ENCODE measurements at regions not wholly inside any gene's neighbourhood (a gene's known extent, or its start where the extent isn't known, plus 50 kb on each side); places are given as distances from the start of the nearest gene placed in this dataset.
"Not testable (repeated sequence)": the region's sequence is repeated elsewhere in the genome, so short reads cannot be mapped to it uniquely, and the experiment has no call there.

- DNase-seq = peak; percentile 67 to 90 (median 80)
- Histone ChIP-seq H3K4me1 (ENCODE audit: insufficient read depth, low read length) (peaks cover 14% of the 10 kb centered on the region), H3K36me3 (ENCODE audit: insufficient read depth, low read length) (no peaks in the 10 kb centered on the region), H3K27me3 (ENCODE audit: control insufficient read depth in 1 of 2, insufficient read depth in 2 of 2, low read length in 2 of 2) (peaks cover 3 to 4% of the 10 kb centered on the region in 2 experiments), H3K27ac (ENCODE audit: low read depth in 1 of 2, low read length in 2 of 2) (no peak overlapping the region), H3K4me3 (ENCODE audit: low read length) (peak overlapping the region; percentile 73), H3K9me3 (ENCODE audit: control insufficient read depth in 1 of 2, insufficient read depth in 1 of 2, low read length in 2 of 2) (no peaks in the 10 kb centered on the region)
- no peak for TF ChIP-seq CTCF (IDR thresholded peaks at IDR 0.05)
- H3K4me1 Mint-ChIP-seq (ENCODE audit: low read depth) = peaks cover 50% of the 10 kb centered on the region
- intact Hi-C loops (cut with DNase I, micrococcal nuclease) = loop anchor here in 1 of 2 experiments (5.0 kb wide), 1 partner anchor 339 kb away; the partner anchor contains the start of gene TMEM11
- CTCF ChIA-PET = interaction anchor here (2.2 to 3.5 kb wide), 2 partner anchors 38 to 94 kb away, joined by 7 to 10 read pairs; no protein-coding TSS in a partner anchor
- H3K9me3 Mint-ChIP-seq = peaks cover 10% of the 10 kb centered on the region
- POLR2A ChIA-PET = interaction anchor here (1.0 to 2.1 kb wide), 3 partner anchors 94 to 508 kb away, joined by 4 to 17 read pairs (median 6); partner anchors contain the start of gene USP22
- H3K36me3 Mint-ChIP-seq (ENCODE audit: low read depth) = peaks cover 12% of the 10 kb centered on the region
- ATAC-seq (ENCODE audit: poor library complexity) = peak; percentile 90
- H3K4me3 Mint-ChIP-seq = peak overlapping the region; percentile 92
- H3K27me3 Mint-ChIP-seq = peaks cover 13% of the 10 kb centered on the region
- peak overlapping the region; percentile 39 for H3K27ac Mint-ChIP-seq
Measured at GRCh38 chr17:21551081-21551881, 141.0 kb upstream of the KCNJ18 start.

GRCh38 chr17:21558921-21559320 is 133.4 kb upstream of the KCNJ18 start:
- H3K4me1 ChIP-seq (ENCODE audit: insufficient read depth, low read length); H3K4me3 ChIP-seq (ENCODE audit: low read length); H3K27ac Mint-ChIP-seq; H3K9me3 ChIP-seq (ENCODE audit: control insufficient read depth in 1 of 2, insufficient read depth in 1 of 2, low read length in 2 of 2); H3K27ac ChIP-seq (ENCODE audit: low read depth in 1 of 2, low read length in 2 of 2); H3K36me3 ChIP-seq (ENCODE audit: insufficient read depth, low read length); H3K4me1 Mint-ChIP-seq (ENCODE audit: low read depth); H3K4me3 Mint-ChIP-seq; POLR2A ChIA-PET; DNase-seq; intact Hi-C loops (cut with DNase I, micrococcal nuclease); ATAC-seq (ENCODE audit: poor library complexity); H3K27me3 ChIP-seq (ENCODE audit: control insufficient read depth in 1 of 2, insufficient read depth in 2 of 2, low read length in 2 of 2); CTCF ChIA-PET: not testable (repeated sequence)
- peaks cover 11% of the 10 kb centered on the region for H3K36me3 Mint-ChIP-seq (ENCODE audit: low read depth)
- H3K27me3 Mint-ChIP-seq = peaks cover 12% of the 10 kb centered on the region
- H3K9me3 Mint-ChIP-seq = peaks cover 10% of the 10 kb centered on the region

- POLR2A ChIA-PET = no interaction called here
- DNase-seq = no peak
- no peak overlapping the region for H3K27ac ChIP-seq (ENCODE audit: low read depth in 1 of 2, low read length in 2 of 2)
- ATAC-seq (ENCODE audit: poor library complexity) = no peak
- no peaks in the 10 kb centered on the region for H3K27me3 ChIP-seq (ENCODE audit: control insufficient read depth in 1 of 2, insufficient read depth in 2 of 2, low read length in 2 of 2)
- peaks cover 0 to 4% of the 10 kb centered on the region in 2 experiments for H3K9me3 ChIP-seq (ENCODE audit: control insufficient read depth in 1 of 2, insufficient read depth in 1 of 2, low read length in 2 of 2)
- Mint-ChIP-seq H3K4me1 (ENCODE audit: low read depth) (no peaks in the 10 kb centered on the region), H3K36me3 (ENCODE audit: low read depth) (peaks cover 3% of the 10 kb centered on the region), H3K27ac (no peak overlapping the region), H3K4me3 (no peak overlapping the region), H3K27me3 (peaks cover 8% of the 10 kb centered on the region), H3K9me3 (no peaks in the 10 kb centered on the region)
- no peaks in the 10 kb centered on the region for H3K36me3 ChIP-seq (ENCODE audit: insufficient read depth, low read length)
- no peak for TF ChIP-seq CTCF (IDR thresholded peaks at IDR 0.05)
- intact Hi-C loops (cut with DNase I, micrococcal nuclease) = no loop called here
- H3K4me3 ChIP-seq (ENCODE audit: low read length) = no peak overlapping the region
- CTCF ChIA-PET = no interaction called here
- H3K4me1 ChIP-seq (ENCODE audit: insufficient read depth, low read length) = no peaks in the 10 kb centered on the region
Measured at GRCh38 chr17:21564262-21564661, 128.1 kb upstream of the KCNJ18 start.

GRCh38 chr17:21564757-21565156 is 127.6 kb upstream of the KCNJ18 start:
- H3K27me3 ChIP-seq (ENCODE audit: control insufficient read depth in 1 of 2, insufficient read depth in 2 of 2, low read length in 2 of 2); intact Hi-C loops (cut with DNase I, micrococcal nuclease); DNase-seq; H3K27ac Mint-ChIP-seq; POLR2A ChIA-PET; H3K4me3 Mint-ChIP-seq; H3K4me1 ChIP-seq (ENCODE audit: insufficient read depth, low read length); H3K9me3 Mint-ChIP-seq; H3K4me1 Mint-ChIP-seq (ENCODE audit: low read depth); CTCF ChIA-PET; H3K27ac ChIP-seq (ENCODE audit: low read depth in 1 of 2, low read length in 2 of 2); H3K36me3 Mint-ChIP-seq (ENCODE audit: low read depth); H3K9me3 ChIP-seq (ENCODE audit: control insufficient read depth in 1 of 2, insufficient read depth in 1 of 2, low read length in 2 of 2); H3K4me3 ChIP-seq (ENCODE audit: low read length); ATAC-seq (ENCODE audit: poor library complexity); H3K27me3 Mint-ChIP-seq; H3K36me3 ChIP-seq (ENCODE audit: insufficient read depth, low read length): not testable (repeated sequence)

- DNase-seq; H3K27me3 Mint-ChIP-seq; H3K27ac ChIP-seq (ENCODE audit: low read depth in 1 of 2, low read length in 2 of 2); H3K36me3 Mint-ChIP-seq (ENCODE audit: low read depth); H3K4me3 ChIP-seq (ENCODE audit: low read length); H3K4me1 ChIP-seq (ENCODE audit: insufficient read depth, low read length); ATAC-seq (ENCODE audit: poor library complexity); H3K9me3 ChIP-seq (ENCODE audit: control insufficient read depth in 1 of 2, insufficient read depth in 1 of 2, low read length in 2 of 2); H3K9me3 Mint-ChIP-seq; H3K36me3 ChIP-seq (ENCODE audit: insufficient read depth, low read length); H3K4me3 Mint-ChIP-seq; POLR2A ChIA-PET; intact Hi-C loops (cut with DNase I, micrococcal nuclease); H3K27ac Mint-ChIP-seq; H3K27me3 ChIP-seq (ENCODE audit: control insufficient read depth in 1 of 2, insufficient read depth in 2 of 2, low read length in 2 of 2); CTCF ChIA-PET: not testable (repeated sequence)
- peaks cover 22% of the 10 kb centered on the region for H3K4me1 Mint-ChIP-seq (ENCODE audit: low read depth)
Measured at GRCh38 chr17:21570427-21570826, 121.9 kb upstream of the KCNJ18 start.

- H3K27me3 Mint-ChIP-seq; DNase-seq; intact Hi-C loops (cut with DNase I, micrococcal nuclease); H3K27me3 ChIP-seq (ENCODE audit: control insufficient read depth in 1 of 2, insufficient read depth in 2 of 2, low read length in 2 of 2); H3K4me3 Mint-ChIP-seq; CTCF ChIA-PET; H3K36me3 ChIP-seq (ENCODE audit: insufficient read depth, low read length); H3K27ac ChIP-seq (ENCODE audit: low read depth in 1 of 2, low read length in 2 of 2); H3K9me3 ChIP-seq (ENCODE audit: control insufficient read depth in 1 of 2, insufficient read depth in 1 of 2, low read length in 2 of 2); H3K4me1 ChIP-seq (ENCODE audit: insufficient read depth, low read length); H3K9me3 Mint-ChIP-seq; ATAC-seq (ENCODE audit: poor library complexity); POLR2A ChIA-PET; H3K36me3 Mint-ChIP-seq (ENCODE audit: low read depth); H3K27ac Mint-ChIP-seq; H3K4me3 ChIP-seq (ENCODE audit: low read length): not testable (repeated sequence)
- peaks cover 22% of the 10 kb centered on the region for H3K4me1 Mint-ChIP-seq (ENCODE audit: low read depth)
Measured at GRCh38 chr17:21572148-21572547, 120.2 kb upstream of the KCNJ18 start.

Measured in CD4-positive, alpha-beta T cell (primary cell).